Right atrium auricular region (tissue), 2 donors: ENCODE measurements at regions not wholly inside any gene's neighbourhood (a gene's known extent, or its start where the extent isn't known, plus 50 kb on each side); places are given as distances from the start of the nearest gene placed in this dataset.

ENCODE experiments used
- DNase-seq: peaks from one replicate; pipeline ENCODE4 v3.0.0-alpha.2; 2019; ENCODE audit warnings: low spot score
- H3K27ac ChIP-seq, 2 donors: fragments of 200-600 bp; sonication (generic); 1 replicate in 1 of 2; 2 replicates in 1 of 2; pipeline ENCODE4 v1.5.1; 2016 to 2019
- H3K27me3 ChIP-seq, 2 donors: fragments of 200-600 bp; sonication (generic); one replicate each; pipeline versions ENCODE4 v1.5.1 to v1.6.0; 2017 to 2019
- H3K36me3 ChIP-seq: fragments of 200-600 bp; sonication (generic); one replicate; pipeline ENCODE4 v1.5.1; 2016
- H3K4me1 ChIP-seq, 2 donors: fragments of 200-600 bp; sonication (generic); one replicate each; pipeline versions ENCODE4 v1.5.1 to v1.6.0; 2017 to 2019
- H3K4me3 ChIP-seq, 2 donors: fragments of 200-600 bp; sonication (generic); 1 replicate in 1 of 2; 2 replicates in 1 of 2; pipeline ENCODE4 v1.5.1; 2017 to 2019; ENCODE audit warnings: mild to moderate bottlenecking in 1 of 2, moderate library complexity in 1 of 2
- H3K9me3 ChIP-seq, 2 donors: fragments of 200-600 bp; sonication (generic); one replicate each; pipeline ENCODE4 v1.5.1; 2019
- TF ChIP-seq, protein P1 (sequence below), 2 donors: fragments of 200-600 bp; sonication (generic); IDR thresholded peaks; one replicate each; pipeline ENCODE4 v1.5.1; 2019; ENCODE audit warnings: antibody characterized with exemption in 2 of 2

DNA sequence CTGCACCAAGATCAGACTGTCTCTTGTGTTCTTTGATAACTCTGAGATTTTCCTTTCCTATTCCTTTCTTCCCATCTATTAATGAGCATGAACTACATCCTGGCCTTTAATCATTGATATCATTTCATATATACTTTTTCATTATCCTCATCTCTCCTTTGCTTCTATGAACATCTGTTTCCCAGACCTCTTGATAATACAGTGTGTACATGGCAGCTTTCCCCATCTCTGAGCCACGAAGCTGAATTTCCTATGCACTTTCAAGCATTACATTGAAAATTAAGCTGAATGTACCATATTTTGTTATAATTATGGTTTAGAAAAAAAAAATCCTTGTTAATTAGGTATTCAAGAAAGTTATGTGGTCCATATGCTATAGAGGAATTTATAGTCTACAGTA is 60.9 kb upstream of the CREB5 start:
- Histone ChIP-seq H3K27ac (no peak overlapping the region), H3K4me3 (no peak overlapping the region), H3K27me3 (no peaks in the 10 kb centered on the region), H3K36me3 (no peaks in the 10 kb centered on the region), H3K4me1 (peaks cover 0 to 22% of the 10 kb centered on the region in 2 donors), H3K9me3 (no peaks in the 10 kb centered on the region)
- TF ChIP-seq, protein P1, sequence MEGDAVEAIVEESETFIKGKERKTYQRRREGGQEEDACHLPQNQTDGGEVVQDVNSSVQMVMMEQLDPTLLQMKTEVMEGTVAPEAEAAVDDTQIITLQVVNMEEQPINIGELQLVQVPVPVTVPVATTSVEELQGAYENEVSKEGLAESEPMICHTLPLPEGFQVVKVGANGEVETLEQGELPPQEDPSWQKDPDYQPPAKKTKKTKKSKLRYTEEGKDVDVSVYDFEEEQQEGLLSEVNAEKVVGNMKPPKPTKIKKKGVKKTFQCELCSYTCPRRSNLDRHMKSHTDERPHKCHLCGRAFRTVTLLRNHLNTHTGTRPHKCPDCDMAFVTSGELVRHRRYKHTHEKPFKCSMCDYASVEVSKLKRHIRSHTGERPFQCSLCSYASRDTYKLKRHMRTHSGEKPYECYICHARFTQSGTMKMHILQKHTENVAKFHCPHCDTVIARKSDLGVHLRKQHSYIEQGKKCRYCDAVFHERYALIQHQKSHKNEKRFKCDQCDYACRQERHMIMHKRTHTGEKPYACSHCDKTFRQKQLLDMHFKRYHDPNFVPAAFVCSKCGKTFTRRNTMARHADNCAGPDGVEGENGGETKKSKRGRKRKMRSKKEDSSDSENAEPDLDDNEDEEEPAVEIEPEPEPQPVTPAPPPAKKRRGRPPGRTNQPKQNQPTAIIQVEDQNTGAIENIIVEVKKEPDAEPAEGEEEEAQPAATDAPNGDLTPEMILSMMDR (IDR thresholded peaks at IDR 0.05), result no peak
- no peak for DNase-seq

DNA sequence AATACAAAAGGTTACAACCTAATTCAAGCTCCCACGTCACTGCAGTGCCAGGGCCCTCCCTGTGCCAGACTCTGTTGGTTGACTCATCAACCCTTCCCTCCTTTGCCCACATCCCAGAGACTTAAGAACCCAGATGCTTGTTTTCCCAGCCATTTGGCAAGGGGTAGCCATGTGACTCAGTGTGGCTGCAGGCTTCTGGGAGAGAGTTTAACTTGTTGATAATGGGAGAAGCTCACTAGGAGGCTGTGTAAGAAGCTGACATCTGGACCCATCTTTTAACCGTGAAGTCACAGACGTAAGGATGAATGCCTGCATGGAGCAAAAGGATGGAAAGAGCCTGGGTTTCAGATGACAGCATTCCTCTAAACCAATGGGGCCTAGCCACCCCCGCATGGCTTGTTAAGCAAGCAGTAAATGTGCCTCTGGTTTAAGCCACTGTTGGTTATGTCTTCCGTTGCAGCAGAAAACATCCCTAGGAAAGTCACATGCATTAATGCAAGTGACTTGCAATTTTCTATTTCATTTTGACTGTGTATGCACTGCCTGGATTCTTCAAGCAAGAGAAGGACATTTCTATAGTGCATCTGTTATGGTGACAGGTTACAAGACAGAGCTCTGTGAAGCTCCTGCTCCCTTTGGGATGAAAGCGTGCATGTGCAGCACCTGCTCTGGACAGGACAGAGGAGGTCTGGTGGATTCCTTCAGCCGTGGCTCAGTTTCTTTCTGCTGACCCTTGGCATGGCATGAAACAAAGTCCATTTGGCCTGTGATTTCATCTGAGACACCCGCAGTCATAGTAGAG is 57.5 kb upstream of the CREB5 start:
- Histone ChIP-seq H3K27ac (peak overlapping the region in 1 of 2 donors; percentile 21), H3K4me3 (no peak overlapping the region), H3K27me3 (no peaks in the 10 kb centered on the region), H3K36me3 (no peaks in the 10 kb centered on the region), H3K9me3 (no peaks in the 10 kb centered on the region), H3K4me1 (peaks cover 0 to 13% of the 10 kb centered on the region in 2 donors)
- TF ChIP-seq, protein P1 (IDR thresholded peaks at IDR 0.05), result no peak
- DNase-seq, result no peak

DNA sequence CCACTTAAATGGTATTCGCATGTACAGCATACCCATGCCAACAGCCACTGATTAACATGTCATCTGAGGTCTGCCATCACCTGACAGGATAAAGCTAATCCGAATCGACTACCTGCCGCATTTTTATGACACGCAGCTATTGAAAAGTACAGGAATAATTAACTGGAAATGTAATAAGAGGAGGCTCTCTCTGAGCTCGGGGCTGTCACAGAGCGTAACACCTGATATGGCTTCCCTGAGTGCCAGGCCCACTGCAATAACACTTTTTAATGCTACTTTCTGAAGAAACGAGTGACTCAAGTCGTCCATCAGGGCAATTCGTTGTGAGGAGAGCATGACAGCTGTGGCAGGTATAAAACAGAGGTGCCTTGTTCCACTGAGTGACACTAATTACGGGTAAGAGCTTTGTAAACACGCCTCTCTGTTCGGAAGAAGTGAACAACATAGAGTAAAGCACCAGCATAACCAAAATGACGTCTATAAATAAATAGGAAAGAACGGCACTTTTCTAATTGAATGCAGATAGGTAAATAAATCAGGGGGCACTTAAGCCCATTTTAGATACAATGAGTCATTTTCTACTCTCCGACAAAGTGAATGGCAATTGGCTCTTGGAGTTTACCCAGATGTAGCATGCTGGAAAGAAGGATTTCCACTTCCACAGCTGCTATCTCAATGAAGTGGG is 56.5 kb upstream of the CREB5 start:
- no peaks in the 10 kb centered on the region for H3K36me3 ChIP-seq
- H3K27ac ChIP-seq, result peak overlapping the region in 1 of 2 donors; percentile 21
- TF ChIP-seq, protein P1 (IDR thresholded peaks at IDR 0.05), result no peak
- H3K9me3 ChIP-seq, result no peaks in the 10 kb centered on the region
- peaks cover 0 to 13% of the 10 kb centered on the region in 2 donors for H3K4me1 ChIP-seq
- no peaks in the 10 kb centered on the region for H3K27me3 ChIP-seq
- no peak overlapping the region for H3K4me3 ChIP-seq
- DNase-seq, result no peak

DNA sequence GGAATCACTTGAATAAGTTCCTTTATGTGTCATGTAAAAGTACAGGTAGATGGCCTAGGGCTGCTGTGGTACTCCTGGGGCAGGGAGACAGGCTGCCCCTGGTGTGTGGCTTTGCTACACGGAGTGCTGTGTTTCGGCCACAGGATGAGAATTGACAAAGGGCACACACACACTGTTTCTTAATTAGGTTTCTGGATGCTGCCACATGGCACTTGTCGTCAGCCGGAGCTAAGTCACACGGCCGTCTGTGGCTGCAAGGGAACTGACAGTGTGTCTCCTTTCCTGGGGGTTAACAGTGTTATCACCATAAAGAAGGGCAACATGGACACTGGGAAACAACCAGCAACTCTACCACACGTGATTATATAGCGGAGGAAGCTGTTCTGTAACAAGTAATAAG is 55.7 kb upstream of the CREB5 start:
- Histone ChIP-seq H3K27me3 (no peaks in the 10 kb centered on the region), H3K4me1 (peaks cover 0 to 13% of the 10 kb centered on the region in 2 donors), H3K36me3 (no peaks in the 10 kb centered on the region), H3K27ac (no peak overlapping the region), H3K9me3 (no peaks in the 10 kb centered on the region), H3K4me3 (no peak overlapping the region)
- TF ChIP-seq, protein P1 (IDR thresholded peaks at IDR 0.05), result no peak
- DNase-seq, result no peak

DNA sequence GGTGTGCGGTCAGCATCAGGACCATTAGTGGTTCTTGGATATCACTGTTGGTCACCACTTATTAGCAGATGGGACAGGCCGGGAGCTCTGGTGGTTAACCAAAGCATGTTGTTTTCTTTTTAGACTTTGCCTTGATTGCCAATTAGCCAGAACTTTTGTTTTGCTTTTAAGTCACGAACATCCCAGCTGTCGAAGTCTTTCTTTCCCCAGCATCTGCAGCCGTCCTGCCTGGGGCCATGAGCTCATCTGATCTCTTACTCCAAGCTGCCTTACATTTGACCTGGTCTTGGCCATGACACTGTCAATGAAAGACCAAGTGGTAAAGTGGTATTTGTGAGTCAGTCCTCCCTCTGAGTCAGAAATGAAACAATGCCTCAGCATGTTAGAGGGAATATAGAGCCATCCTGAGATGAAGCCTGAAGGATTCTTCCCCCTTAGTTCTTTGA is 53.9 kb upstream of the CREB5 start:
- H3K27me3 ChIP-seq, result no peaks in the 10 kb centered on the region
- H3K4me1 ChIP-seq, result peaks cover 0 to 13% of the 10 kb centered on the region in 2 donors
- no peaks in the 10 kb centered on the region for H3K9me3 ChIP-seq
- H3K27ac ChIP-seq, result no peak overlapping the region
- H3K36me3 ChIP-seq, result no peaks in the 10 kb centered on the region
- TF ChIP-seq, protein P1 (IDR thresholded peaks at IDR 0.05), result no peak
- DNase-seq, result no peak
- H3K4me3 ChIP-seq, result no peak overlapping the region
